ENCODE measurements at regions not wholly inside any gene's neighbourhood (a gene's known extent, or its start where the extent isn't known, plus 50 kb on each side); places are given as distances from the start of the nearest gene placed in this dataset.
"Not testable (repeated sequence)": the region's sequence is repeated elsewhere in the genome, so short reads cannot be mapped to it uniquely, and the experiment has no call there.

DNA sequence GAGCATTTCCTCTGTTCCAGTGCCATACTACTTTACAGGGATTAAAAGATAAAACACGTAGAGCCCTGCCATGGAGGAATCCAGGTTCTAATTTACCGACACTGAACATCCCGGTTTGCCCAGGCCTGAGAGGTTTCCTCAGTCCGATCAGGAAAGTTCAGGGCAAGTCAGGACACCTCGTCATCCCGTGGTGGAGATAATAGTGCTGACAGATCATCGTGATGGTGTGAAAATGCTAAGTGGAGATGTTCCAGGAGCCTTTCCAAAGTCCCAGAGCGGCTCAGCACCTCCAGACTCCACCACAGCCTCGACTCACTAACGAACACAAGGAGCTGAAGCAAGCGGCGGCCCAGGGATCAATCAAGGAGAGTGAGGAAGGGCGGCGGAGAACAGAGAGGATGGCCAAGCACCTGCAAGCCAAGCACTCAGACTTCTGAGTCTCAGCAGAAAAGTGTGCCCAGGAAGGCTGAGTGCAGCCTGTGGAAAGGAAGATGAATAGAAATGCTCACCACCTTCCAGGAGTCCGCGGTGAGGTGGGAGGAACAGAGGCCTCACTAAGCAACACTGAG lies 103.7 kb upstream of the VWC2 start:
- DNase-seq (ENCODE audit: low spot score) = no peak

- DNase-seq (ENCODE audit: low spot score) = no peak
Observed at GRCh38 chr7:49670991-49671390, 102.4 kb upstream of the VWC2 start.

DNA sequence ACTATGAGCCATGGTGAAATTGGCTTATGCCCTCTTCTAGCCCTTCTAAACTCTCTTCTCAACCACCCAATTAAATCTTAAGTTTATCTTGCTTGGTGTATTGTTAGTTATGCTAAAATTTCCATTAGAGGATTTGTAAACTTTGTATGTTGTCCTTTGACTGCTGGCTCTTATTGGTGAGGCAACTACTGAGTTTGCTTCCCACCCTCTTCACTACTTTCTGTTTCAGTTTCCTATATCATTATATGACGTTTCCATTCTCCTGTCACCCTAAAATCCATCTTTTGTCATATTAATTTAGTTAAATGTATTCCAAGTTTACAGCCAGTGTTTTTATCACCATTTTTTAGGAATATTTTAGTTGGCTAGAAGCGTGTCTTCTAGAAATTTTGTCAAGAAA lies 80.9 kb upstream of the VWC2 start:
- no peak for DNase-seq (ENCODE audit: low spot score)

DNA sequence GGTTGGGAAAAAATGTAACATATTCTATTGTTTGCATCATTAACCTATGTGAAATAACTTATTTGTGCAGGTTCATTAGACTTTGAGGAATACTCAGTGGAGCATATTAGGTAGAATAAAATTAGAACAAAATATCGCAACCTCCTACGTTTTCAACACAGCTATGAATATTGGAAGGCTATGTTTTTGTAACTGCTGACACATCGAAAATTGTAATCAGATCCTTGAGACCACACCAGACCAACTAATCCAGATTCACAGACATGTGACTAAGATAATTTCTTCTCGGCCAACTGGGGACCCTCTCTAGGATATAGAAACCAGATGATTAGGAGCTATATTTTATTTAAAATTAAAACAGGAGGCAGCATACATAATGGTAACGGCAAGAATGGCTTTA lies 77.5 kb upstream of the VWC2 start:
- DNase-seq (ENCODE audit: low spot score) = no peak

DNA sequence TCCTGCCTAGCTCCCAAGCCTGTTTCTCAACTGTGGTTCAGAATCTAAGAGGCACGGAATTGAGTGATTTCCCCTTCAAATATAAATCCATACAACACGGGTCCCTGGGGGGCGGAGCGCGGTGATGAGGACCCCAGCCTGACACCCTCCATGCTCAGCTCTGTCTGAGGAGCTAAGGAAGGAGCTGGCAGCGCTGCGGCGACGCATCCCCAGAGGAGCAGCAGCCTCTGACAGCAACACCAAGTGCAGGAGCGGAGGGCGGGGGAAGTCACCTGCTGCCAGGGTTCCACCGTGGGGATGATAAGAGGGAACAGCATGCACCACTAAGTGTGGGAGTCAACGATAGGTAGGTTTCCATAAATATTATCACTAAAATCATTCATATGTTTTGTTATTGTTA lies 72.6 kb upstream of the VWC2 start:
- no peak for DNase-seq (ENCODE audit: low spot score)

GRCh38 chr7:49702099-49702498 lies 71.3 kb upstream of the VWC2 start:
- no peak for DNase-seq (ENCODE audit: low spot score)

DNA sequence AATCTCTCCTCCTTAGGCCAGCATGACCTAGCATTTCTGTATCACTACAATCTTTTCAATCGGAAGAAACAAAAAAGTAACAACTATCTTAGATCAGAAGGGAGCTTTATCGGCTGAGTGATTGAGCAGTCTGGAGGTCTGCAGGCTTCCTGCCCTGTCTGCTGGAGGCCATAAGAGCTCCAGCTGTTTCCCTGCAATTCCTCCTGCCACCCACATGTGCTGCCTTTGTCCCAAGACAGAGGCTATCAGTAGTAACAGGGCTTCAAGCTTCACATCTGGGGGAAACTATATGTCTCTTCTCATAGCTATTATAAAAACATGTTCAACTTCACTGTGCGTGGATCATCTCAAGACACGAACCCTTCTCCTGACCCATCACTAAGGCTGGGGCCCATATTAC lies 70.1 kb upstream of the VWC2 start:
- no peak for DNase-seq (ENCODE audit: low spot score)

GRCh38 chr7:49703881-49704280 lies 69.6 kb upstream of the VWC2 start:
- no peak for DNase-seq (ENCODE audit: low spot score)

DNA sequence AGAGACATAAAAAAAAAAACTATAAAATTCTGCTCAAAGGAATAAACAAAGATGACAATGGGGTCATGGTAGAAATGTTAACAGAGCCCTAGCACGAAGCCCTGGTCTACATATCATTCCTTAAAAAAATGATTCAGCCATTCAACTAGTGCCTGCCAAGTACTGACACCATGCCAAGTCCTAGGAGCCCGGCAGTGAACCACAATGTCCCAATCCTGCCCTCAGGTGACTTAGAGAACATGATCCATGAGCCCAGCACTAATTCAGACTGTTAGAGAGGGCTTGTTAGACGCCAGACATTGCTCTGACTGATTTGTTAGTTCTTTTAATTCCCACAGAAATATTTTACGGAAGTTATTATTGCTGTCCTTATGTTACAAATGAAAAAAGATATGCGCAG lies 67.3 kb upstream of the VWC2 start:
- no peak for DNase-seq (ENCODE audit: low spot score)

DNA sequence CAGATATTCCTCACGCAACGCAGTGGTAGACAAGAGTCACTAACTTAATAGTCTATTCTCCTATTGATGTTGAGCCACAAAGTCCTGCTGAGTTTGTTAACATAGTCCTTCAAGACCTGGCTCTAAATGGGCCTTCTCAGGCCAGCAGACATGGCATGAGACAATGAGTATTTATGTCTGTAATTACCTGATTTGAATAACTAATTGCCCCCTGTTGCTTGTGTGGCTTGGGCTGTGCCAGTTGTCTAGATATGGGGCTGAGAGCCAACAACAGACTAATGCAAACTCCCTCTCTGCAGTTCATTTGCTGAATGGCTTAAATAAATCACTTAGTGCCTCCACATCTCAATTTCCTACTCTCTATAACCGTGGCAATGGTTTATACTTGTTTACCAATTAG lies 65.5 kb upstream of the VWC2 start:
- no peak for DNase-seq (ENCODE audit: low spot score)

DNA sequence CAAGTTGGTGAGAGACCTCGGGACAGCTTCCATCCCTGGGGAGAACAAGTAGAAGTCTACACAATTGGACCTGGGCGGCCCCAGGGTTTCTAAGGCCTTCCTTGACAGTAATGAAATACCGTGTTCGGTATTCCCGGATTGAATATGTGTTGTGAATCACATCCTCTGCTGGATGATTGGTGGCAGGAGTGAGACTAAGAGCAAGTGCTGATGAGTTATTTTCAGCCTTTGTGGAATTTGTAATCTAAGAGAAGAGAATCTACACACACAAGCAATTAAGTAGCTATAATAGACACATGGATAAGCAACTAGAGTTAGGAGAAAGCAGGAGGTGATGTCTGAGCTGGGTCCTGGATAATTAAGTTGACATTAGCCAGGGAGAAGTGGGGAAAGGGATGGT lies 64.8 kb upstream of the VWC2 start:
- DNase-seq (ENCODE audit: low spot score) = no peak

- DNase-seq (ENCODE audit: low spot score) = not testable (repeated sequence)
Observed at GRCh38 chr7:49711072-49711723, 62.2 kb upstream of the VWC2 start.

GRCh38 chr7:49714182-49714581 lies 59.3 kb upstream of the VWC2 start:
- no peak for DNase-seq (ENCODE audit: low spot score)

DNA sequence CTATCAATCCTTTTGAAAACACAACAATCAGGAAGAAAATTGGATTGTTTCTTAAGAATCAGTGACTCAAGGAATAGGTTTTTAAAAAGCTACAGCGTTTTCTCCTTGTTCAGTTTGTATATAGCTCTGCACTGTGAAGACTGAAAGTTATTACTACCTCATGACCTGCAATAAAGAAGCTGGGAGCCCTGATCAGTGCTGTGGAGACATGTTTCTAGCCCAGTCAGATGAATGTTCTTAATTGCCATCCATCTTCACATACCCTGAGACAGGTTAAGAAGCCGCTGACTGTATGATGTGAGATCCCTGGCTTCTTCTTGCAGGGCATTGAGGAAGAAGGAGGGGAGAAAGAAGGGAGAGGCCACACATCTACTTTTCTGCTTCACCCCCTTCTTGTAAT lies 58.0 kb upstream of the VWC2 start:
- DNase-seq (ENCODE audit: low spot score) = no peak

DNA sequence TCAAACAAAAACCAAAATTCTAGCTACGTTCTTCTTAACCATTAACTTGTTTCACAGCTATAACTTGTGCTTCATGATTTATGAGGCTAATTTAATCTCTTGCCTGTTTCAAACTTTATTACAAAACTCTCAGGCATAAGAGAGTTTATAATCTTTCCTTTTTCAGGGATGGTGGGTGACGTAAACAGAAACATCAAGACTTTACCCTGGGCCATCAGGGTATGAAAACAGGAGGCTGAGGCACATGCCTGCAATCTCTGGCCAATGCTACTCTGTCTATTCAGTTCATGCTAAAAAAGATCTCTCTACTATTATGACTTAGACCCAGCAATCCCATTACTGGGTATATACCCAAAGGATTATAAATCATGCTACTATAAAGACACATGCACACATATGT lies 55.9 kb upstream of the VWC2 start:
- no peak for DNase-seq (ENCODE audit: low spot score)

DNA sequence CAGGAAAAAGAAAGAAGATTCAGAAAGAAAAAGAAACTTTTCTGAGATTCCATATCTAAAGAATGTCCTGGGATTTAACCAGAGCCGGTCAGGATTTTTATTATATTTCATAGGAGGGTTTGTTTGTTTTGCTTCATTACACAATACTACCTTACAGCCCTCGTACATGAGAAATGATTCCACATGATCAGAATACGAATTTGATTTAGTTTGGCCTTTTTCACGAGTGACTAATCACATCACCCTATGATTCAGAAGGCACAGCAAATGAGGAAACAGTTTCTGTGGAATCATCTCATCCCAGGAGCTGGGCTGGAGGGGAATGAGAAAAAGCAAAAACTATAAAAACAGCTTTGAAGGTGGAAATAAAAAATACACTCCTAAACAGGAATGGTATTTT lies 54.7 kb upstream of the VWC2 start:
- DNase-seq (ENCODE audit: low spot score) = peak; percentile 16

DNA sequence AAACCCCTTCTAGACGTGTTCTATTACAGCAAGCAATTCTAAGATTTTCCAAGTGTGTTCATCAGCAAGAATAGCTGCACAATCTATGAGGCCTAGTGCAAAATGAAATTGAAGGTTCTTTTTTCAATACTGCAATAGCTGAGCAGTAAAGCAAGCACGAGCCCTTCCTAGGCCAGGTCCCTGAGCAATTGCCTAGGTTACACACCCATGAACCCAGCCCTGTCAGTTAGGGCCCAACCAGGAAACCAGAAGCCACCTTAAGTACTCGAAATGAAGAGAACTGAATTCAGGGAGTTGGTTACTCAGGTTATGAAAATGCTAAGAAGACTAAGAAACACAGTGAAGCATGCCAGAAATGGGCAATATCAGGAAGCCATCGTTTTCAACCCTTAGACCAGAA lies 52.0 kb upstream of the VWC2 start:
- no peak for DNase-seq (ENCODE audit: low spot score)
